Kidney capillary endothelial cell (primary cell): ENCODE measurements at regions not wholly inside any gene's neighbourhood (a gene's known extent, or its start where the extent isn't known, plus 50 kb on each side); places are given as distances from the start of the nearest gene placed in this dataset.

Experiments used
- DNase-seq: peaks from one replicate; pipeline ENCODE4 v3.0.0-alpha.2; 2018; ENCODE audit warnings: low spot score

- DNase-seq, result no peak
These were observed 91.8 kb upstream of the KLF7 start for GRCh38 chr2:207257251-207258250.

GRCh38 chr2:207258263-207258991, 92.7 kb upstream of the KLF7 start:
- peak; percentile 68 for DNase-seq

- DNase-seq, result no peak
These were observed 94.3 kb upstream of the KLF7 start for GRCh38 chr2:207260021-207260420.

- no peak for DNase-seq
These were observed 95.2 kb upstream of the KLF7 start for GRCh38 chr2:207260947-207261346.

GRCh38 chr2:207264310-207264709, 98.6 kb upstream of the KLF7 start:
- DNase-seq, result no peak

- DNase-seq, result no peak
These were observed 99.6 kb upstream of the KLF7 start for GRCh38 chr2:207265332-207265731.

GRCh38 chr2:207265869-207266268, 100.1 kb upstream of the KLF7 start:
- DNase-seq, result peak; percentile 53

GRCh38 chr2:207266648-207267047, 100.9 kb upstream of the KLF7 start:
- DNase-seq, result no peak

GRCh38 chr2:207269038-207269437, 103.3 kb upstream of the KLF7 start:
- DNase-seq, result no peak

- DNase-seq, result no peak
These were observed 108.9 kb upstream of the KLF7 start for GRCh38 chr2:207274530-207275189.

GRCh38 chr2:207275779-207276178, 110.0 kb upstream of the KLF7 start:
- no peak for DNase-seq

GRCh38 chr2:207276248-207276647, 110.5 kb upstream of the KLF7 start:
- no peak for DNase-seq

- DNase-seq, result no peak
These were observed 111.1 kb upstream of the KLF7 start for GRCh38 chr2:207276858-207277257.

GRCh38 chr2:207279520-207279919, 113.8 kb upstream of the KLF7 start:
- no peak for DNase-seq

GRCh38 chr2:207281436-207281835, 115.7 kb upstream of the KLF7 start:
- DNase-seq, result no peak

- no peak for DNase-seq
These were observed 117.2 kb upstream of the KLF7 start for GRCh38 chr2:207282916-207283315.

GRCh38 chr2:207283356-207283755, 117.6 kb upstream of the KLF7 start:
- DNase-seq, result peak; percentile 19

- no peak for DNase-seq
These were observed 119.1 kb upstream of the KLF7 start for GRCh38 chr2:207284556-207285472.

GRCh38 chr2:207285473-207285815, 119.7 kb upstream of the KLF7 start:
- no peak for DNase-seq

GRCh38 chr2:207286106-207286505, 120.4 kb upstream of the KLF7 start:
- no peak for DNase-seq

- no peak for DNase-seq
These were observed 122.9 kb upstream of the KLF7 start for GRCh38 chr2:207288628-207289027.
